Breast epithelium (tissue), 3 donors: ENCODE measurements at regions not wholly inside any gene's neighbourhood (a gene's known extent, or its start where the extent isn't known, plus 50 kb on each side); places are given as distances from the start of the nearest gene placed in this dataset.

ENCODE experiments used
- CTCF ChIP-seq, 3 donors: fragments of 450-650 bp; IDR thresholded peaks; one replicate each; pipeline ENCODE4 v1.5.1; 2016 to 2017; ENCODE audit warnings: antibody characterized with exemption in 3 of 3, mild to moderate bottlenecking in 3 of 3, moderate library complexity in 3 of 3
- POLR2AphosphoS5 ChIP-seq, 3 donors: sonication (generic); formaldehyde crosslinking; IDR thresholded peaks; one replicate each; pipeline ENCODE4 v1.6.1; 2017; ENCODE audit warnings: antibody characterized with exemption in 3 of 3

- TF ChIP-seq CTCF (IDR thresholded peaks at IDR 0.05) (no peak), POLR2AphosphoS5 (IDR thresholded peaks at IDR 0.05) (no peak)
Observed at GRCh38 chr15:47587940-47588802, 129.1 kb upstream of the SEMA6D start.
